ENCODE measurements at regions not wholly inside any gene's neighbourhood (a gene's known extent, or its start where the extent isn't known, plus 50 kb on each side); places are given as distances from the start of the nearest gene placed in this dataset.

DNA sequence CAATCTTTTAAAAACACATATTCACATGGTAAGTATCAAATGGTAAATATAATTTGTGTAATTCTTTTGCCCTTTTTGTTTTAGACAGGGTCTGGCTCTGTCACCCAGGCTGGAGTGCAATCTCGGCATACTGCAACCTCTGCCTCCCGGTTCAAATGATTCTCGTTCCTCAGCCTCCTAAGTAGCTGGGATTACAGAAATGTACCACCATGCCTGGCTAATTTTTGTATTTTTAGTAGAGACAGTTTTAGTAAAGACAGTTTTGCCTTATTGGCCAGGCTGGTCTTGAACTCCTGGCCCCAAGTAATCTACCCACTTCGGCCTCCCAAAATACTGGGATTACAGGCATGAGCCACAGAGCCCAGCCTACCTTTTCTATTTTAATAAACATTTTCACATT, 182.2 kb downstream of the MYCN start:
- Histone ChIP-seq H3K4ac (ENCODE audit: low read depth, low read length) (no peak overlapping the region), H2AFZ (replicated peaks; ENCODE audit: low read length, poor library complexity) (no peak overlapping the region), H3K56ac (ENCODE audit: extremely low read depth, insufficient read depth, low read length) (no peak overlapping the region), H2BK5ac (ENCODE audit: low read depth, low read length, poor library complexity, severe bottlenecking) (no peak overlapping the region), H3K4me3 (ENCODE audit: insufficient read depth, low read depth, low read length) (no peak overlapping the region), H3K9me1 (ENCODE audit: insufficient read depth, low read length) (no peaks in the 10 kb centered on the region), H2AK9ac (replicated peaks; ENCODE audit: low read depth, low read length, poor library complexity) (no peak overlapping the region), H4K5ac (ENCODE audit: low read depth, low read length) (no peak overlapping the region), H3K27ac (ENCODE audit: insufficient read depth, low read length) (no peak overlapping the region), H4K91ac (ENCODE audit: insufficient read depth, low read depth, low read length) (no peak overlapping the region), H3K18ac (ENCODE audit: low read depth, low read length) (no peak overlapping the region), H3K79me1 (ENCODE audit: low read depth in 1 of 2, low read length in 2 of 2) (no peaks in the 10 kb centered on the region), H4K8ac (ENCODE audit: low read depth in 2 of 2, low read length in 2 of 2) (no peak overlapping the region), H3K9me3 (ENCODE audit: control insufficient read depth, insufficient read depth, low read length) (peaks cover 34% of the 10 kb centered on the region), H3K4me1 (ENCODE audit: control insufficient read depth, insufficient read depth, low read length) (no peaks in the 10 kb centered on the region), H3K27me3 (ENCODE audit: control insufficient read depth, insufficient read depth, low read length) (no peaks in the 10 kb centered on the region), H3K4me2 (ENCODE audit: low read depth, low read length) (no peak overlapping the region), H3K23ac (ENCODE audit: low read depth, low read length) (no peak overlapping the region), H3K9ac (ENCODE audit: low read depth, low read length) (no peak overlapping the region), H3K14ac (replicated peaks; ENCODE audit: low read depth, low read length) (no peak overlapping the region), H2BK15ac (ENCODE audit: low read depth, low read length) (no peak overlapping the region), H2BK20ac (ENCODE audit: low read depth, low read length) (no peak overlapping the region), H3K36me3 (ENCODE audit: control insufficient read depth, insufficient read depth, low read length) (no peaks in the 10 kb centered on the region), H4K20me1 (ENCODE audit: insufficient read depth, low read length) (no peaks in the 10 kb centered on the region), H2BK120ac (ENCODE audit: low read depth, low read length) (no peak overlapping the region), H2AK5ac (ENCODE audit: low read depth, low read length) (no peak overlapping the region)
- CTCF ChIA-PET, result no interaction called here
- TF ChIP-seq RFX5 (IDR thresholded peaks at IDR 0.05; ENCODE audit: low read depth, low read length), result no peak
- no peak for TF ChIP-seq RCOR1 (IDR thresholded peaks at IDR 0.05; ENCODE audit: insufficient replicate concordance, low read length)
- no peak for TF ChIP-seq CHD1 (IDR thresholded peaks at IDR 0.05; ENCODE audit: low read depth, low read length)
- no peak for TF ChIP-seq MAFK (IDR thresholded peaks at IDR 0.05; ENCODE audit: low read depth, low read length)
- TF ChIP-seq, protein P1, sequence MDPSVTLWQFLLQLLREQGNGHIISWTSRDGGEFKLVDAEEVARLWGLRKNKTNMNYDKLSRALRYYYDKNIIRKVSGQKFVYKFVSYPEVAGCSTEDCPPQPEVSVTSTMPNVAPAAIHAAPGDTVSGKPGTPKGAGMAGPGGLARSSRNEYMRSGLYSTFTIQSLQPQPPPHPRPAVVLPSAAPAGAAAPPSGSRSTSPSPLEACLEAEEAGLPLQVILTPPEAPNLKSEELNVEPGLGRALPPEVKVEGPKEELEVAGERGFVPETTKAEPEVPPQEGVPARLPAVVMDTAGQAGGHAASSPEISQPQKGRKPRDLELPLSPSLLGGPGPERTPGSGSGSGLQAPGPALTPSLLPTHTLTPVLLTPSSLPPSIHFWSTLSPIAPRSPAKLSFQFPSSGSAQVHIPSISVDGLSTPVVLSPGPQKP (IDR thresholded peaks at IDR 0.05; ENCODE audit: borderline replicate concordance, low read depth, low read length), result no peak
- TF ChIP-seq SMC3 (IDR thresholded peaks at IDR 0.05; ENCODE audit: low read depth, low read length), result no peak
- intact Hi-C loops (cut with micrococcal nuclease) (no loop called here), dilution Hi-C loops (cut with HindIII; ENCODE audit: low sequenced_read_pairs, unreplicated experiment) (no loop called here), in situ Hi-C loops (cut with MboI; ENCODE audit: low sequenced_read_pairs) (no loop called here)
- no CpG with 5 or more reads among the region's 4 CpGs for WGBS, 2 experiments (ENCODE audit: extremely low coverage in 2 of 2, insufficient read length in 1 of 2)
- no TSS peak for BruUV-seq (replicated peaks)
- DNase-seq (no peak), ATAC-seq (ENCODE audit: low read depth) (no peak)
- POLR2A ChIA-PET (ENCODE audit: unreplicated experiment), result no interaction called here

All from IMR-90 (cell line).